ENCODE measurements at regions not wholly inside any gene's neighbourhood (a gene's known extent, or its start where the extent isn't known, plus 50 kb on each side); places are given as distances from the start of the nearest gene placed in this dataset.

GRCh38 chr11:92843455-92843854 lies 126.0 kb upstream of the MTNR1B start:
- no peak for TF ChIP-seq POLR2A (IDR thresholded peaks at IDR 0.05)
- TF ChIP-seq CTCF (IDR thresholded peaks at IDR 0.05) = no peak
- ATAC-seq (no peak), DNase-seq (no peak)
- H3K9me3 ChIP-seq = no peaks in the 10 kb centered on the region
- no peaks in the 10 kb centered on the region for H3K4me1 ChIP-seq
- H3K4me3 ChIP-seq = no peak overlapping the region
- WGBS, 4 donors = 86 to 92% (median 89%) methylated on average over 4 of the region's 4 CpGs
- H3K27ac ChIP-seq = no peak overlapping the region
- no peaks in the 10 kb centered on the region for H3K36me3 ChIP-seq
- intact Hi-C loops (cut with DNase I) = no loop called here
- H3K27me3 ChIP-seq = peaks cover 0 to 4% (median 0%) of the 10 kb centered on the region in 9 donors

GRCh38 chr11:92844197-92844596 lies 125.3 kb upstream of the MTNR1B start:
- no peak overlapping the region for H3K27ac ChIP-seq
- intact Hi-C loops (cut with DNase I) = no loop called here
- DNase-seq = no peak
- no peaks in the 10 kb centered on the region for H3K36me3 ChIP-seq
- no peaks in the 10 kb centered on the region for H3K4me1 ChIP-seq
- no peaks in the 10 kb centered on the region for H3K9me3 ChIP-seq
- ATAC-seq = no peak
- H3K4me3 ChIP-seq = no peak overlapping the region
- peaks cover 0 to 4% (median 0%) of the 10 kb centered on the region in 9 donors for H3K27me3 ChIP-seq
- WGBS, 4 donors = 94 to 96% (median 95%) methylated on average over 13 of the region's 13 CpGs
- no peak for TF ChIP-seq POLR2A (IDR thresholded peaks at IDR 0.05)
- no peak for TF ChIP-seq CTCF (IDR thresholded peaks at IDR 0.05)

GRCh38 chr11:92845390-92845789 lies 124.1 kb upstream of the MTNR1B start:
- intact Hi-C loops (cut with DNase I) = no loop called here
- Histone ChIP-seq H3K27me3 (no peaks in the 10 kb centered on the region), H3K9me3 (no peaks in the 10 kb centered on the region), H3K4me3 (no peak overlapping the region), H3K36me3 (no peaks in the 10 kb centered on the region), H3K27ac (no peak overlapping the region), H3K4me1 (no peaks in the 10 kb centered on the region)
- ATAC-seq = no peak
- 73 to 94% (median 86%) methylated on average over 4 of the region's 4 CpGs for WGBS, 4 donors
- no peak for TF ChIP-seq CTCF (IDR thresholded peaks at IDR 0.05)
- no peak for TF ChIP-seq POLR2A (IDR thresholded peaks at IDR 0.05)
- no peak for DNase-seq

- Histone ChIP-seq H3K9me3 (no peaks in the 10 kb centered on the region), H3K27ac (no peak overlapping the region), H3K4me3 (no peak overlapping the region), H3K36me3 (no peaks in the 10 kb centered on the region), H3K27me3 (no peaks in the 10 kb centered on the region), H3K4me1 (no peaks in the 10 kb centered on the region)
- intact Hi-C loops (cut with DNase I) = no loop called here
- WGBS, 4 donors = 54 to 78% (median 70%) methylated on average over 2 of the region's 2 CpGs
- ATAC-seq (no peak), DNase-seq (no peak)
- TF ChIP-seq POLR2A (IDR thresholded peaks at IDR 0.05) = no peak
- no peak for TF ChIP-seq CTCF (IDR thresholded peaks at IDR 0.05)
Measured at GRCh38 chr11:92845805-92846204, 123.6 kb upstream of the MTNR1B start.

Measured in heart left ventricle (tissue), 16 donors.